H1 (cell line): ENCODE measurements at regions not wholly inside any gene's neighbourhood (a gene's known extent, or its start where the extent isn't known, plus 50 kb on each side); places are given as distances from the start of the nearest gene placed in this dataset.
"Not testable (repeated sequence)": the region's sequence is repeated elsewhere in the genome, so short reads cannot be mapped to it uniquely, and the experiment has no call there.

ENCODE experiments used
- CTCF ChIA-PET: fragments of 300-600 bp; sonication (Branson Sonifier 250); formaldehyde crosslinking; loops from one replicate; lab custom pipeline; 2021; ENCODE audit not compliant: partially characterized antibody; lab: Charles Lee
- POLR2A ChIA-PET: fragments of 300-600 bp; sonication (Branson Sonifier 250); formaldehyde crosslinking; loops from one replicate; lab custom pipeline; 2021; ENCODE audit warnings: inconsistent platforms; ENCODE audit not compliant: partially characterized antibody; lab: Charles Lee
- DNase-seq, 2 experiments: peaks; one replicate each; pipeline versions ENCODE4 v3.0.0 to v3.0.0-alpha.2; 2010 to 2022; ENCODE audit warnings: low spot score in 2 of 2, low read depth in 1 of 2, mixed read lengths in 1 of 2
- FAIRE-seq: peaks from 2 replicates; lab custom pipeline; 2011; peaks lifted over from hg19 to GRCh38; lab: Jason Lieb, UNC
- H2AFZ ChIP-seq: 2 replicates; pipeline ENCODE4 v1.8.1; 2012; ENCODE audit warnings: low read length, inconsistent platforms
- H2AK5ac ChIP-seq: 2 replicates; pipeline ENCODE4 v1.6.1; 2013; ENCODE audit warnings: low read depth, low read length
- H2BK120ac ChIP-seq: replicated peaks from 2 replicates; pipeline ENCODE3; 2013; ENCODE audit warnings: low read depth, low read length, inconsistent platforms
- H2BK12ac ChIP-seq: 2 replicates; pipeline ENCODE4 v1.6.1; 2013; ENCODE audit warnings: low read depth, low read length
- H2BK15ac ChIP-seq: 2 replicates; pipeline ENCODE4 v1.6.1; 2013; ENCODE audit warnings: low read length
- H2BK20ac ChIP-seq: 2 replicates; pipeline ENCODE4 v1.6.1; 2013; ENCODE audit warnings: low read length
- H2BK5ac ChIP-seq: 2 replicates; pipeline ENCODE4 v1.6.1; 2013; ENCODE audit warnings: low read depth, low read length
- H3K14ac ChIP-seq: 2 replicates; pipeline ENCODE4 v1.6.1; 2013; ENCODE audit warnings: inconsistent platforms; ENCODE audit not compliant: insufficient read length
- H3K18ac ChIP-seq: 2 replicates; pipeline ENCODE4 v1.6.1; 2013; ENCODE audit warnings: low read length; ENCODE audit errors: extremely low read depth
- H3K23ac ChIP-seq: 2 replicates; pipeline ENCODE4 v1.6.1; 2013; ENCODE audit warnings: inconsistent platforms; ENCODE audit not compliant: insufficient read length
- H3K23me2 ChIP-seq: 2 replicates; pipeline ENCODE4 v1.6.1; 2013; ENCODE audit warnings: low read depth, low read length
- H3K27ac ChIP-seq: 2 replicates; pipeline ENCODE4 v1.6.1; 2011; ENCODE audit warnings: low read depth, low read length, inconsistent platforms
- H3K27me3 ChIP-seq, 4 experiments: replicated peaks in 1 of 4; 1 replicate in 1 of 4; 2 replicates in 3 of 4; pipeline versions ENCODE4 v1.6.1 to v1.8.1; 2011 to 2013; ENCODE audit warnings: low read length in 3 of 4, mild to moderate bottlenecking in 3 of 4, inconsistent platforms in 2 of 4, mixed read lengths in 2 of 4, moderate library complexity in 1 of 4; ENCODE audit not compliant: control insufficient read depth in 3 of 4, insufficient read depth in 3 of 4; ENCODE audit errors: extremely low read depth in 1 of 4
- H3K36me3 ChIP-seq, 4 experiments: 2 replicates each; pipeline versions ENCODE4 v1.6.1 to v1.8.1; 2011 to 2013; ENCODE audit warnings: mild to moderate bottlenecking in 4 of 4, low read length in 3 of 4, moderate library complexity in 2 of 4, control low read depth in 1 of 4, inconsistent platforms in 1 of 4; ENCODE audit not compliant: insufficient read depth in 4 of 4, control insufficient read depth in 2 of 4
- H3K4ac ChIP-seq: replicated peaks from 2 replicates; pipeline ENCODE3; 2013; ENCODE audit warnings: low read length, low read depth, mixed read lengths, inconsistent platforms; ENCODE audit not compliant: insufficient read length
- H3K4me1 ChIP-seq, 4 experiments: replicated peaks in 1 of 4; 1 replicate in 1 of 4; 2 replicates in 3 of 4; pipeline versions ENCODE4 v1.6.1 to v1.8.1; 2011 to 2013; ENCODE audit warnings: low read length in 3 of 4, inconsistent platforms in 2 of 4, mixed read lengths in 1 of 4; ENCODE audit not compliant: insufficient read depth in 4 of 4, control insufficient read depth in 3 of 4
- H3K4me2 ChIP-seq, 2 experiments: 2 replicates each; pipeline versions ENCODE4 v1.6.1 to v1.8.1; 2011 to 2013; ENCODE audit warnings: low read depth in 2 of 2, low read length in 2 of 2, control low read depth in 1 of 2, inconsistent platforms in 1 of 2, mild to moderate bottlenecking in 1 of 2; ENCODE audit not compliant: insufficient read depth in 1 of 2
- H3K4me3 ChIP-seq, 4 experiments: fragments of 200-600, 300-600 bp in 1 of 4; sonication (generic), shearing (Covaris generic), sonication (Bioruptor Twin) in 1 of 4; 2 replicates each; pipeline versions ENCODE4 v1.5.1 to v1.8.1; 2011 to 2016; ENCODE audit warnings: low read length in 4 of 4, low read depth in 3 of 4, control low read depth in 2 of 4, inconsistent platforms in 2 of 4, mild to moderate bottlenecking in 2 of 4, mixed read lengths in 1 of 4, moderate library complexity in 1 of 4; ENCODE audit not compliant: insufficient read depth in 2 of 4; ENCODE audit errors: extremely low read depth in 1 of 4
- H3K56ac ChIP-seq: replicated peaks from 2 replicates; pipeline ENCODE3; 2013; ENCODE audit warnings: low read depth, mild to moderate bottlenecking, mixed read lengths, low read length, inconsistent platforms; ENCODE audit not compliant: insufficient read length
- H3K79me1 ChIP-seq: 2 replicates; pipeline ENCODE4 v1.6.1; 2013; ENCODE audit warnings: low read depth, low read length, control low read depth
- H3K79me2 ChIP-seq, 2 experiments: 2 replicates each; pipeline versions ENCODE4 v1.6.1 to v1.8.1; 2012 to 2013; ENCODE audit warnings: low read length in 2 of 2, mild to moderate bottlenecking in 2 of 2, inconsistent platforms in 1 of 2; ENCODE audit not compliant: insufficient read depth in 2 of 2, control insufficient read depth in 1 of 2
- H3K9ac ChIP-seq, 4 experiments: replicated peaks in 1 of 4; 1 replicate in 1 of 4; 2 replicates in 3 of 4; pipeline versions ENCODE4 v1.6.1 to v1.8.1; 2011 to 2013; ENCODE audit warnings: low read depth in 3 of 4, low read length in 3 of 4, control low read depth in 2 of 4, mild to moderate bottlenecking in 2 of 4, moderate library complexity in 2 of 4, inconsistent platforms in 1 of 4; ENCODE audit errors: extremely low read depth in 1 of 4
- H3K9me3 ChIP-seq, 2 experiments: 2 replicates each; pipeline versions ENCODE4 v1.6.1 to v1.8.1; 2012 to 2013; ENCODE audit warnings: mild to moderate bottlenecking in 2 of 2, moderate library complexity in 2 of 2, control low read depth in 1 of 2, inconsistent platforms in 1 of 2, low read depth in 1 of 2, low read length in 1 of 2, mixed read lengths in 1 of 2; ENCODE audit not compliant: insufficient read depth in 2 of 2
- H4K20me1 ChIP-seq, 2 experiments: replicated peaks in 1 of 2; 2 replicates each; pipeline versions ENCODE3 to v1.8.1; 2011 to 2013; ENCODE audit warnings: inconsistent platforms in 2 of 2, low read length in 2 of 2, mild to moderate bottlenecking in 1 of 2; ENCODE audit not compliant: insufficient read depth in 2 of 2, control insufficient read depth in 1 of 2
- H4K5ac ChIP-seq: 2 replicates; pipeline ENCODE4 v1.6.1; 2013; ENCODE audit warnings: low read length, low read depth, mixed read lengths, inconsistent platforms; ENCODE audit not compliant: insufficient read length
- H4K8ac ChIP-seq: 2 replicates; pipeline ENCODE4 v1.8.0; 2013; ENCODE audit warnings: mild to moderate bottlenecking, moderate library complexity, low read length, inconsistent platforms; ENCODE audit not compliant: insufficient read depth; ENCODE audit errors: extremely low read depth
- H4K91ac ChIP-seq: replicated peaks from 2 replicates; pipeline ENCODE3; 2013; ENCODE audit warnings: low read length, mixed read lengths, inconsistent platforms; ENCODE audit not compliant: insufficient read length
- BRCA1 ChIP-seq: IDR thresholded peaks from 2 replicates; pipeline ENCODE4 v1.6.1; 2012; ENCODE audit warnings: low read depth, low read length, improper control_type of control experiment
- CBX8 ChIP-seq: fragments of 300-800, 300-1000 bp; sonication (generic); IDR thresholded peaks from 2 replicates; pipeline ENCODE4 v1.7.1; 2016; ENCODE audit warnings: low read depth, low read length, borderline replicate concordance
- KDM1A ChIP-seq: fragments of 200-600, 300-600 bp; sonication (generic); IDR thresholded peaks from 2 replicates; pipeline ENCODE4 v1.7.1; 2016; ENCODE audit warnings: mild to moderate bottlenecking, low read length, borderline replicate concordance
- SP2 ChIP-seq: IDR thresholded peaks from 2 replicates; pipeline ENCODE4 v1.6.1; 2012; ENCODE audit warnings: mild to moderate bottlenecking, low read length, inconsistent platforms
- WGBS, 2 experiments: shearing (Covaris generic) in 1 of 2; methylation state at CpG; one replicate each; pipeline versions ENCODE4 v1.1.6 to v1.1.7; 2013 to 2015; ENCODE audit warnings: low lambda C conversion rate in 2 of 2, mixed read lengths in 2 of 2, inconsistent platforms in 1 of 2, low coverage in 1 of 2, missing lambda C conversion rate in 1 of 2; ENCODE audit not compliant: insufficient replicate concordance in 2 of 2, insufficient coverage in 1 of 2, insufficient read length in 1 of 2; ENCODE audit errors: extremely low coverage in 1 of 2, missing lambda C conversion rate in 1 of 2; 5-methylcytosine and 5-hydroxymethylcytosine counted together

DNA sequence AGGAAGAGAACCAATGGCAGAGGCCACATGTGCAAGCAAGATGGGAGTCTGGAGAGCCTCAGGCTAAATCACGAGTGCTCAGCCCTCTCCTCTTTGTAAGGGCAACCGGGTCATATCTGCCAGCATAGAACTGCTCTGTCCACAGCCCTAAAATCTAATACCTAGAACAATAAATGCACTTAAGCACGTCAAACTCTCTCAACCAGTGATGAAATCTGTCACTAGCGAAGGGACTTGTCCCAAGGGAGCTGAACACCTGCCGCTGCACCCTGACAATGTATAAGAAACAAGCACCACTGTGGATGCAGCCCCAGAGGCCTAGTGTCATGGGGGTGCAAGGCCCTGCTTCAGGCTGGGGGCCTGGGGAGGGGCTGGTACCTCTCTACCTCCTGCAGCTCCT is 82.5 kb downstream of the PRL start (continued):
- no peak for TF ChIP-seq SP2
- TF ChIP-seq KDM1A = no peak
- no peak for TF ChIP-seq CBX8
- TF ChIP-seq BRCA1 = no peak

- H2AK5ac ChIP-seq, H3K79me2 ChIP-seq, H4K8ac ChIP-seq, H3K4me2 ChIP-seq, H3K4me3 ChIP-seq, H2BK120ac ChIP-seq, FAIRE-seq, H3K27me3 ChIP-seq, H2BK5ac ChIP-seq, H2BK12ac ChIP-seq, H3K23ac ChIP-seq, H4K20me1 ChIP-seq, H3K14ac ChIP-seq, POLR2A ChIA-PET, H4K91ac ChIP-seq, H3K36me3 ChIP-seq, H3K4ac ChIP-seq, H3K23me2 ChIP-seq, H3K56ac ChIP-seq, H3K27ac ChIP-seq, H3K18ac ChIP-seq, H3K4me1 ChIP-seq, H2AFZ ChIP-seq, H4K5ac ChIP-seq, H2BK15ac ChIP-seq, H3K9ac ChIP-seq, H3K79me1 ChIP-seq, DNase-seq, H3K9me3 ChIP-seq, H2BK20ac ChIP-seq: not testable (repeated sequence)
- WGBS, 2 experiments = 87% methylated on average over 3 of the region's 3 CpGs; no CpG with 5 or more reads in 1 of the 2 experiments
- CTCF ChIA-PET = interaction anchor here (1.2 kb wide), 1 partner anchor 613 kb away, joined by 3 read pairs; no protein-coding TSS in a partner anchor
Measured at GRCh38 chr6:22215474-22215873, 81.4 kb downstream of the PRL start.
